ENCODE measurements at regions not wholly inside any gene's neighbourhood (a gene's known extent, or its start where the extent isn't known, plus 50 kb on each side); places are given as distances from the start of the nearest gene placed in this dataset.

DNA sequence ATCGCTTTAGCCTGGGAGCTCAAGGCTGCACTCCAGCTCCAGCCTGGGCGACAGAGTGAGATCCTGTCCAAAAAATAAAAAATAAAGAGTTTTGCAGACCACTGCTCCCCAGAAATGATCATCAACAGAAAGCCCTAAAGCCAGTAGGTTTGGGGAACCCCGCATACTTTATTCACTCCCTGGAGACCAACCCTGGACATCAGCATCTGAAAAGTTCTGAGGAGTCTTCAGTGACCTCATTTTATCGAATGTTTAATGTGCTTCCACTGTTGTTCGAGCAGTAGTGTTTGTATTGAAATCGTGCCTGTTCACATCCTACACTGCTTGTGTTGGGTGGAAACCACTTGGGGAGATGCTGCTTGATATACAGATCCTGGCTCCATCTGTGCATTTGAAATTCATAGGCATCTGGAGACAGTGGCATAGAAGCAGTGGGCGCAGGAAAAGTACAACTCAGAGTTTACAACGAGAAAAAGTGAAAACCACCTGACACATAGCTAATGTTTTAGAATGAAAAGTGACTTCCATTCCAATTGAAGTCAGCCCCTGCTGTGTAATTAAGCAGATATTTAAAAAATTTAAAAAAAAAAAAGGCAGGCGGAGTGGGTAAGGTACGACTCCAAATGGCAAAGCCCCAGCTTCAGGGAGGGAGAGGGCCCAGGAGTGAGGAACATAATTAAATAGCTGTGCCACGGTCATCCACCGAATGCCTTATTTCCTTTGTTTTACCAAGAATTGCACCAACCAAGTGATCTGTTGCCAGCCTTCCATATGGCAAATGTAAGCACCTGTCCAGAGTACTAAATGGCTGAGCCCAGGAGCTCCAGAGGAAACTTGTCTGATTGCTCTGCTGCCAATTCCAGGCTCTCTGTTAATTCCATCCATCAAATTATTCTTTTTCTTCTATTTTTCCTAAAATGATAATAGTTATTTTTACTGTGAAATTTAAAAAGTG, 100.4 kb upstream of the NAA20 start:
- Histone ChIP-seq H3K27ac (replicated peaks) (no peak overlapping the region), H3K4me3 (replicated peaks; ENCODE audit: insufficient read depth, low read length) (no peak overlapping the region), H3K27me3 (ENCODE audit: insufficient read depth, poor library complexity, severe bottlenecking) (no peaks in the 10 kb centered on the region)
- TF ChIP-seq GABPA (IDR thresholded peaks at IDR 0.05; ENCODE audit: low read depth) (no peak), POLR2AphosphoS5 (IDR thresholded peaks at IDR 0.05; ENCODE audit: low read depth) (no peak), REST (IDR thresholded peaks at IDR 0.05; ENCODE audit: insufficient replicate concordance, low read depth) (no peak), SPI1 (IDR thresholded peaks at IDR 0.05; ENCODE audit: borderline replicate concordance, low read depth) (no peak)
- DNase-seq (ENCODE audit: low read depth in 1 of 2, low spot score in 1 of 2), result no peak

DNA sequence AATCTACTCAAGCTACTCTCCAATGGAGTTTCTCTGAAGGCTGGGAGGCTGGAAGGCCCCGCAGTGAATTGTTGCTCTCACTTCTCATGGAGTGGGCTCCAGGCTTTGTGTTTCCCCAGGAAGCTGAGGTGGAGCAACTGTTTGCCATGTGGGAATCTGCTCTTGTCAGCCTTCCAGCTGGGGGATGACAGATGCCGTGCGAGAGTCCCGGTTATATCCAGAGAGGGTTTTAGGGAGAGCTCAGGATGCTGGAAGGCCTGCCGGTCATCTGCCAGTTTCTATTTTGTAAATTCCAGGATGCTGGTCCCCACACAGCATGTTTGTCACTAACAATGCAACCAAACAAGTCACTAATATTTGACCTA, 98.2 kb upstream of the NAA20 start:
- no peak for DNase-seq (ENCODE audit: low read depth in 1 of 2, low spot score in 1 of 2)
- Histone ChIP-seq H3K27ac (replicated peaks) (no peak overlapping the region), H3K27me3 (ENCODE audit: insufficient read depth, poor library complexity, severe bottlenecking) (no peaks in the 10 kb centered on the region), H3K4me3 (replicated peaks; ENCODE audit: insufficient read depth, low read length) (no peak overlapping the region)
- no peak for TF ChIP-seq SPI1 (IDR thresholded peaks at IDR 0.05; ENCODE audit: borderline replicate concordance, low read depth)
- no peak for TF ChIP-seq REST (IDR thresholded peaks at IDR 0.05; ENCODE audit: insufficient replicate concordance, low read depth)
- TF ChIP-seq, protein P1, sequence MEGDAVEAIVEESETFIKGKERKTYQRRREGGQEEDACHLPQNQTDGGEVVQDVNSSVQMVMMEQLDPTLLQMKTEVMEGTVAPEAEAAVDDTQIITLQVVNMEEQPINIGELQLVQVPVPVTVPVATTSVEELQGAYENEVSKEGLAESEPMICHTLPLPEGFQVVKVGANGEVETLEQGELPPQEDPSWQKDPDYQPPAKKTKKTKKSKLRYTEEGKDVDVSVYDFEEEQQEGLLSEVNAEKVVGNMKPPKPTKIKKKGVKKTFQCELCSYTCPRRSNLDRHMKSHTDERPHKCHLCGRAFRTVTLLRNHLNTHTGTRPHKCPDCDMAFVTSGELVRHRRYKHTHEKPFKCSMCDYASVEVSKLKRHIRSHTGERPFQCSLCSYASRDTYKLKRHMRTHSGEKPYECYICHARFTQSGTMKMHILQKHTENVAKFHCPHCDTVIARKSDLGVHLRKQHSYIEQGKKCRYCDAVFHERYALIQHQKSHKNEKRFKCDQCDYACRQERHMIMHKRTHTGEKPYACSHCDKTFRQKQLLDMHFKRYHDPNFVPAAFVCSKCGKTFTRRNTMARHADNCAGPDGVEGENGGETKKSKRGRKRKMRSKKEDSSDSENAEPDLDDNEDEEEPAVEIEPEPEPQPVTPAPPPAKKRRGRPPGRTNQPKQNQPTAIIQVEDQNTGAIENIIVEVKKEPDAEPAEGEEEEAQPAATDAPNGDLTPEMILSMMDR (IDR thresholded peaks at IDR 0.05; ENCODE audit: insufficient read depth, low read length), result no peak
- no peak for TF ChIP-seq POLR2AphosphoS5 (IDR thresholded peaks at IDR 0.05; ENCODE audit: low read depth)
- no peak for TF ChIP-seq GABPA (IDR thresholded peaks at IDR 0.05; ENCODE audit: low read depth)

DNA sequence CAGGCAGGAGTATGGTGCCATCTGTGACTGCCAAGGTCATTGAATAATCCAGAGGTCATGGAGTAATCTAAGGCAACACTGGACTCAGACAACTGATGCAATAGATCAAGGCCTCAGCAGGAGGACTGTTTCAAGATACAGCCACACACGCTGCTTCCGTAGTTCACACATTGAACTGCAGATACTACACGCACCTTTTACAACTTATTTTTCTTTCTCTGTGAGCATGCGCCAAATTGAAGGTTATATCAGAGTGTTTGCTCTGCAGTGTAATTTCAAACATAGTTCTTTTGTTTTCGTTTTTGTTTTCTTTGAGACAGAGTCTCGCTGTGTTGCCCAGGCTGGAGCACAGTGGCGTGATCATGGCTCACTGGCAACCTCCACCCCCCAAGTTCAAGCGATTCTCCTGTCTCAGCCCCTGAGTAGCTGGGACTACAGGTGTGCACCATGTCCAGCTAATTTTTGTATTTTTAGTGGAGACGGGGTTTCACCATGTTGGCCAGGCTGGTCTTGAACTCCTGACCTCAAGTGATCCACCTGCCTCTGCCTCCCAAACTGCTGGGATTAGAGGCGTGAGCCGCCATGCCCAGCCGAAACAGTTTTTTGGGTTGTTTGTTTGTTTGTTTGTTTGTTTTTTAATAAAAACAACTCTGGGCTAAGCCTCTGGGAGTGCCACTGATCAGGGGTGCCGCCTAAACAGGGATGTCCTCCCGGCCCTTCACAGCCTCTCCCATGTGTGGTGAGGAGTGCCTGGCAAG, 96.6 kb upstream of the NAA20 start:
- no peak for TF ChIP-seq REST (IDR thresholded peaks at IDR 0.05; ENCODE audit: insufficient replicate concordance, low read depth)
- Histone ChIP-seq H3K27me3 (ENCODE audit: insufficient read depth, poor library complexity, severe bottlenecking) (no peaks in the 10 kb centered on the region), H3K27ac (replicated peaks) (no peak overlapping the region), H3K4me3 (replicated peaks; ENCODE audit: insufficient read depth, low read length) (no peak overlapping the region)
- no peak for DNase-seq (ENCODE audit: low read depth in 1 of 2, low spot score in 1 of 2)
